ENCODE measurements at regions not wholly inside any gene's neighbourhood (a gene's known extent, or its start where the extent isn't known, plus 50 kb on each side); places are given as distances from the start of the nearest gene placed in this dataset.

DNA sequence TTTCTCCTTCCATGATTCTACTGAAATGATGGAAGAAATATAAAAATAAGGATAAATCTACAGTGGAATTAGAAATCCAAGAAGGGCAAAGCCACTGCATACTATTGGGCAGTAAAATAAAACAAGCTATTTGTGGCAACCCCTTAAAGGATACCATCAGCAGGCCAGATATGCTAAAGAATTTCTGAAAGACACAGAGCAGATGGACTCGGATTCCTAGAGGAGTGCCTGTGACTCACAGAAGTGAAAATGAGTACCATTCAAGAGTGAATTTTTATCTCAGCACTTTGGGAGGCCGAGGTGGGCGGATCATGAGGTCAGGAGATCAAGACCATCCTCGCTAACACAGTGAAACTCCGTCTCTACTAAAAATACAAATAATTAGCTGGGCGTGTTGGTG, 318.1 kb downstream of the LRIG3 start:
- 83% methylated on average over 6 of the region's 6 CpGs for whole genome bisulfite sequencing
- Histone ChIP-seq H3K4me3 (ENCODE audit: low read depth in 1 of 3, low read length in 3 of 3) (no peak overlapping the region), H3K36me3 (ENCODE audit: control insufficient read depth in 4 of 4, insufficient read depth in 3 of 4, low read depth in 1 of 4, low read length in 3 of 4) (no peaks in the 10 kb centered on the region), H3K9me3 (ENCODE audit: control insufficient read depth in 4 of 4, low read length in 3 of 4) (no peaks in the 10 kb centered on the region), H3K27me3 (ENCODE audit: control insufficient read depth in 4 of 4, insufficient read depth in 4 of 4, low read length in 3 of 4) (no peaks in the 10 kb centered on the region), H3K27ac (ENCODE audit: low read depth in 1 of 2, low read length in 2 of 2) (no peak overlapping the region), H3K9ac (ENCODE audit: low read depth in 1 of 2, low read length in 2 of 2) (no peak overlapping the region), H3K4me1 (ENCODE audit: control insufficient read depth in 4 of 4, insufficient read depth in 4 of 4, low read length in 3 of 4) (no peaks in the 10 kb centered on the region)
- DNase-seq (ENCODE audit: low spot score): no peak
- no peak for TF ChIP-seq FOXA2 (IDR thresholded peaks at IDR 0.05)
- no peak for TF ChIP-seq YY1 (IDR thresholded peaks at IDR 0.05)
- no peak for TF ChIP-seq HNF4G (IDR thresholded peaks at IDR 0.05)

DNA sequence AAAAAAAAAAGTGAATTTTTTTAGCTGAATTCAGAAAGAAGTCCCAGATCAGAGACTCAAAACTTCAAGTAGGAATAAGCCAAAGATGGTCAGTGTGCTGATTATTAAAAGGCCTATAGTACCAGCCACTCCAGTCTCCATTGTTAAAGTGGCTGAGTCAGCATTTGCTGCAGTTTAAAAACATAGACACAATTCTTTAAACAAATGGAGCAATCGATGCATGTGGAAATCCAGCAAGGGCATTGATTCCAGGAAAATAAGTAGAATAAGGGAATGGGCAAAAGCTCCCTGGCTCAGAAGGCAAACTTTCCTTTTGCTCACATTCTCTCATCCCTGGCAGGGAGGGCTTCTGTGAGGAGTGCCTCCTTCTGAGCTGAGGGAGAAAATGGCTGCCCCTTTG, 317.6 kb downstream of the LRIG3 start:
- no peak for DNase-seq (ENCODE audit: low spot score)
- Histone ChIP-seq H3K27me3 (ENCODE audit: control insufficient read depth in 4 of 4, insufficient read depth in 4 of 4, low read length in 3 of 4) (no peaks in the 10 kb centered on the region), H3K27ac (ENCODE audit: low read depth in 1 of 2, low read length in 2 of 2) (no peak overlapping the region), H3K36me3 (ENCODE audit: control insufficient read depth in 4 of 4, insufficient read depth in 3 of 4, low read depth in 1 of 4, low read length in 3 of 4) (no peaks in the 10 kb centered on the region), H3K9ac (ENCODE audit: low read depth in 1 of 2, low read length in 2 of 2) (no peak overlapping the region), H3K9me3 (ENCODE audit: control insufficient read depth in 4 of 4, low read length in 3 of 4) (no peaks in the 10 kb centered on the region), H3K4me3 (ENCODE audit: low read depth in 1 of 3, low read length in 3 of 3) (no peak overlapping the region), H3K4me1 (ENCODE audit: control insufficient read depth in 4 of 4, insufficient read depth in 4 of 4, low read length in 3 of 4) (no peaks in the 10 kb centered on the region)
- 48% methylated on average over 1 of the region's 1 CpG for WGBS
- no peak for TF ChIP-seq RXRA (IDR thresholded peaks at IDR 0.05)

GRCh38 chr12:58607805-58608204, 312.5 kb downstream of the LRIG3 start:
- no peak for DNase-seq (ENCODE audit: low spot score)
- Histone ChIP-seq H3K36me3 (ENCODE audit: control insufficient read depth in 4 of 4, insufficient read depth in 3 of 4, low read depth in 1 of 4, low read length in 3 of 4) (no peaks in the 10 kb centered on the region), H3K4me1 (ENCODE audit: control insufficient read depth in 4 of 4, insufficient read depth in 4 of 4, low read length in 3 of 4) (no peaks in the 10 kb centered on the region), H3K9ac (ENCODE audit: low read depth in 1 of 2, low read length in 2 of 2) (no peak overlapping the region), H3K27me3 (ENCODE audit: control insufficient read depth in 4 of 4, insufficient read depth in 4 of 4, low read length in 3 of 4) (no peaks in the 10 kb centered on the region), H3K4me3 (ENCODE audit: low read depth in 1 of 3, low read length in 3 of 3) (no peak overlapping the region), H3K9me3 (ENCODE audit: control insufficient read depth in 4 of 4, low read length in 3 of 4) (no peaks in the 10 kb centered on the region), H3K27ac (ENCODE audit: low read depth in 1 of 2, low read length in 2 of 2) (no peak overlapping the region)
- 49% methylated on average over 1 of the region's 1 CpG for WGBS
- TF ChIP-seq CTCF (IDR thresholded peaks at IDR 0.05; ENCODE audit: low read depth, low read length, missing input control): no peak
- no peak for TF ChIP-seq RXRA (IDR thresholded peaks at IDR 0.05)
- no peak for TF ChIP-seq SP1 (IDR thresholded peaks at IDR 0.05)
- TF ChIP-seq REST (IDR thresholded peaks at IDR 0.05): no peak
- TF ChIP-seq FOXA1 (IDR thresholded peaks at IDR 0.05): no peak
- no peak for TF ChIP-seq MAX (IDR thresholded peaks at IDR 0.05)
- no peak for TF ChIP-seq HNF4A (conservative IDR thresholded peaks at IDR 0.05)
- TF ChIP-seq HNF4G (IDR thresholded peaks at IDR 0.05): no peak
- TF ChIP-seq, protein P1, sequence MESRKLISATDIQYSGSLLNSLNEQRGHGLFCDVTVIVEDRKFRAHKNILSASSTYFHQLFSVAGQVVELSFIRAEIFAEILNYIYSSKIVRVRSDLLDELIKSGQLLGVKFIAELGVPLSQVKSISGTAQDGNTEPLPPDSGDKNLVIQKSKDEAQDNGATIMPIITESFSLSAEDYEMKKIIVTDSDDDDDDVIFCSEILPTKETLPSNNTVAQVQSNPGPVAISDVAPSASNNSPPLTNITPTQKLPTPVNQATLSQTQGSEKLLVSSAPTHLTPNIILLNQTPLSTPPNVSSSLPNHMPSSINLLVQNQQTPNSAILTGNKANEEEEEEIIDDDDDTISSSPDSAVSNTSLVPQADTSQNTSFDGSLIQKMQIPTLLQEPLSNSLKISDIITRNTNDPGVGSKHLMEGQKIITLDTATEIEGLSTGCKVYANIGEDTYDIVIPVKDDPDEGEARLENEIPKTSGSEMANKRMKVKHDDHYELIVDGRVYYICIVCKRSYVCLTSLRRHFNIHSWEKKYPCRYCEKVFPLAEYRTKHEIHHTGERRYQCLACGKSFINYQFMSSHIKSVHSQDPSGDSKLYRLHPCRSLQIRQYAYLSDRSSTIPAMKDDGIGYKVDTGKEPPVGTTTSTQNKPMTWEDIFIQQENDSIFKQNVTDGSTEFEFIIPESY (IDR thresholded peaks at IDR 0.05): no peak
- no peak for TF ChIP-seq FOXA2 (IDR thresholded peaks at IDR 0.05)
- no peak for TF ChIP-seq GABPA (IDR thresholded peaks at IDR 0.05 in 1 of 2, conservative IDR thresholded peaks at IDR 0.05 in 1 of 2)
- no peak for TF ChIP-seq YY1 (IDR thresholded peaks at IDR 0.05)
- no peak for TF ChIP-seq JUND (IDR thresholded peaks at IDR 0.05)
- no peak for TF ChIP-seq TAF1 (conservative IDR thresholded peaks at IDR 0.05)
- no peak for TF ChIP-seq NR2F2 (IDR thresholded peaks at IDR 0.05)
- no peak for TF ChIP-seq RAD21 (IDR thresholded peaks at IDR 0.05)
- no peak for TF ChIP-seq ATF3 (IDR thresholded peaks at IDR 0.05)
- no peak for TF ChIP-seq EGR1 (IDR thresholded peaks at IDR 0.05; ENCODE audit: low read depth in 2 of 2)

All from liver (tissue), 8 donors.